Endothelial cell of umbilical vein (primary cell): ENCODE measurements at regions not wholly inside any gene's neighbourhood (a gene's known extent, or its start where the extent isn't known, plus 50 kb on each side); places are given as distances from the start of the nearest gene placed in this dataset.

ENCODE experiments used
- BruUV-seq: library from RNA; stranded (reverse); fragments of 400-500 nt; replicated peaks from 2 replicates; lab custom pipeline; 2021; lab: Mats Ljungman, UMichigan
- CTCF ChIA-PET: fragments of 300-600, 350-600 bp; sonication (Branson Sonifier 250); formaldehyde crosslinking; loops from one replicate; lab custom pipeline; 2021; ENCODE audit warnings: antibody characterized with exemption, inconsistent platforms; lab: Charles Lee
- POLR2A ChIA-PET: fragments of 300-600, 350-600 bp; sonication (Branson Sonifier 250); formaldehyde crosslinking; loops from one replicate; lab custom pipeline; 2021; ENCODE audit warnings: antibody characterized with exemption, inconsistent platforms; lab: Charles Lee
- DNase-seq: peaks from one replicate; pipeline ENCODE4 v3.0.0-alpha.2; 2011; ENCODE audit warnings: low read depth, low spot score
- FAIRE-seq: peaks from 2 replicates; lab custom pipeline; 2011; peaks lifted over from hg19 to GRCh38; lab: Jason Lieb, UNC
- H2AFZ ChIP-seq: 2 replicates; pipeline ENCODE4 v1.6.0; 2012; ENCODE audit warnings: low read depth, low read length, control low read depth, inconsistent platforms
- H3K27ac ChIP-seq: 2 replicates; pipeline ENCODE4 v1.5.1; 2011; ENCODE audit warnings: low read depth, mild to moderate bottlenecking, control low read depth, low read length, moderate library complexity; ENCODE audit not compliant: insufficient read depth
- H3K27me3 ChIP-seq, 2 experiments: 2 replicates each; pipeline versions ENCODE4 v1.6.0 to v1.6.1; 2011; ENCODE audit warnings: low read length in 2 of 2, mixed read lengths in 1 of 2; ENCODE audit not compliant: control insufficient read depth in 2 of 2, insufficient read depth in 2 of 2
- H3K36me3 ChIP-seq, 2 experiments: 2 replicates in 1 of 2; 3 replicates in 1 of 2; pipeline ENCODE4 v1.5.1; 2011; ENCODE audit warnings: low read length in 2 of 2, mild to moderate bottlenecking in 1 of 2, moderate library complexity in 1 of 2; ENCODE audit not compliant: control insufficient read depth in 2 of 2, insufficient read depth in 2 of 2; ENCODE audit errors: extremely low read depth in 1 of 2
- H3K4me1 ChIP-seq: 3 replicates; pipeline ENCODE4 v1.5.1; 2011; ENCODE audit warnings: mild to moderate bottlenecking, low read length; ENCODE audit not compliant: control insufficient read depth, insufficient read depth; ENCODE audit errors: extremely low read depth
- H3K4me2 ChIP-seq: 2 replicates; pipeline ENCODE4 v1.6.1; 2011; ENCODE audit warnings: low read length, control low read depth, mixed read lengths; ENCODE audit not compliant: insufficient read depth
- H3K4me3 ChIP-seq, 3 experiments: fragments of 200-600 bp in 1 of 3; sonication (generic), shearing (Covaris generic) in 1 of 3; replicated peaks in 1 of 3; 2 replicates each; pipeline ENCODE4 v1.5.1; 2011 to 2016; ENCODE audit warnings: control low read depth in 3 of 3, low read length in 3 of 3, mild to moderate bottlenecking in 2 of 3, inconsistent platforms in 1 of 3, low read depth in 1 of 3, moderate library complexity in 1 of 3; ENCODE audit not compliant: insufficient read depth in 1 of 3
- H3K79me2 ChIP-seq: 2 replicates; pipeline ENCODE4 v1.6.0; 2012; ENCODE audit warnings: low read length, inconsistent platforms; ENCODE audit not compliant: control insufficient read depth, insufficient read depth
- H3K9ac ChIP-seq: replicated peaks from 2 replicates; pipeline ENCODE3; 2011; ENCODE audit warnings: low read length, control low read depth; ENCODE audit not compliant: insufficient read depth; ENCODE audit errors: extremely low read depth
- H3K9me1 ChIP-seq: replicated peaks from 3 replicates; pipeline ENCODE4 v1.6.0; 2011; ENCODE audit warnings: mild to moderate bottlenecking, low read length; ENCODE audit not compliant: control insufficient read depth, insufficient read depth; ENCODE audit errors: extremely low read depth
- H3K9me3 ChIP-seq: replicated peaks from 2 replicates; pipeline ENCODE4 v1.5.1; 2012; ENCODE audit warnings: low read length, inconsistent platforms; ENCODE audit not compliant: control insufficient read depth, insufficient read depth
- H4K20me1 ChIP-seq: replicated peaks from 2 replicates; pipeline ENCODE3; 2011; ENCODE audit warnings: mild to moderate bottlenecking, low read length; ENCODE audit not compliant: control insufficient read depth, insufficient read depth; ENCODE audit errors: extremely low read depth
- EZH2 ChIP-seq: IDR thresholded peaks from 2 replicates; pipeline ENCODE4 v1.6.1; 2012; ENCODE audit warnings: borderline replicate concordance, low read depth, mild to moderate bottlenecking, moderate library complexity, low read length, inconsistent platforms; ENCODE audit not compliant: severe bottlenecking
- FOS ChIP-seq: IDR thresholded peaks from 2 replicates; pipeline ENCODE4 v1.6.1; 2011; ENCODE audit warnings: mild to moderate bottlenecking, low read length, moderate library complexity, borderline replicate concordance; ENCODE audit not compliant: insufficient read depth
- GATA2 ChIP-seq: IDR thresholded peaks from 2 replicates; pipeline ENCODE4 v1.7.0; 2011; ENCODE audit warnings: low read depth, mild to moderate bottlenecking, moderate library complexity, mixed read lengths, low read length; ENCODE audit not compliant: insufficient read length, insufficient read depth
- JUN ChIP-seq: IDR thresholded peaks from 2 replicates; pipeline ENCODE4 v1.6.1; 2011; ENCODE audit warnings: borderline replicate concordance, low read depth; ENCODE audit not compliant: insufficient read length, insufficient read depth
- MYC ChIP-seq: IDR thresholded peaks from one replicate; pipeline ENCODE4 v1.6.1; 2011; ENCODE audit warnings: mild to moderate bottlenecking, low read depth, low read length
- POLR2A ChIP-seq: IDR thresholded peaks from 2 replicates; pipeline ENCODE4 v1.6.1; 2012; ENCODE audit warnings: low read depth, mild to moderate bottlenecking, control low read depth, low read length
- POLR2AphosphoS5 ChIP-seq: IDR thresholded peaks from 2 replicates; pipeline ENCODE4 v1.6.1; 2012; ENCODE audit warnings: low read depth, mild to moderate bottlenecking, control low read depth, low read length, moderate library complexity; ENCODE audit not compliant: insufficient read depth
- dilution Hi-C: fragments of 300-500 bp; cut with MboI; formaldehyde crosslinking; loops from one replicate; pipeline ENCODE4 v1.15.0; 2019; ENCODE audit warnings: low sequenced_read_pairs; ENCODE audit not compliant: extremely low pct_ligation_motif_present
- intact Hi-C: fragments of 100-400 bp; cut with micrococcal nuclease; formaldehyde crosslinking; loops from one replicate; pipeline ENCODE4 v1.10.0; 2022
- TF ChIP-seq, protein P1 (sequence below): IDR thresholded peaks from 2 replicates; pipeline ENCODE4 v1.6.1; 2011; ENCODE audit not compliant: insufficient read depth, insufficient read length
- TF ChIP-seq, protein P2 (sequence below), 2 donors: IDR thresholded peaks; 1 replicate in 1 of 2; 2 replicates in 1 of 2; pipeline ENCODE4 v1.5.1; 2011; ENCODE audit warnings: low read length in 2 of 2, mild to moderate bottlenecking in 2 of 2, moderate library complexity in 2 of 2, control low read depth in 1 of 2, inconsistent platforms in 1 of 2, low read depth in 1 of 2; ENCODE audit not compliant: insufficient read depth in 1 of 2; ENCODE audit errors: extremely low read depth in 1 of 2

DNA sequence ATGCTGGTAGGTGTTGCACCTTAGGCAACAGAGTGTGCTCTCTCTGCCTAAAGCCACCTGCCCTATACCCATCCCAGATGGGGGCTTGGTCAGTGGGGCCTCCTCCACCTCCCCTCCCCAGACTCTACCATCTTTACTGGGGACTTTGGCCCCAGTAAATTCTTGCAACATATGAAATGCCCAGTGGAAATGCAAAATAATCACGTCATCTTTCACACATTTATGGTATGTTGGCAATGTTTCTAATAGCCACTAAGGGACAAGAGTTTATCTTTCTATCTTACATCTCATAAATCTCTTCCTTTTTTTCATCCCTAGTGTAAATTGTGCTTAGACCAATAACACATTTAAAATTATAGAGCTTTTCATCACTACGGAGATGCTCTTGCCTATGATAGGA, 103.0 kb upstream of the MAML3 start:
- H3K9ac ChIP-seq: peak overlapping the region; percentile 50
- H4K20me1 ChIP-seq: no peaks in the 10 kb centered on the region
- peak overlapping the region; percentile 91 for H3K27ac ChIP-seq
- H3K27me3 ChIP-seq: no peaks in the 10 kb centered on the region
- H3K9me1 ChIP-seq: no peaks in the 10 kb centered on the region
- no peak overlapping the region for H3K4me3 ChIP-seq
- H2AFZ ChIP-seq: no peak overlapping the region
- dilution Hi-C loops: no loop called here
- intact Hi-C loops: loop anchor here (1.0 to 2.0 kb wide), 2 partner anchors 20 to 69 kb away; no protein-coding TSS in a partner anchor
- TF ChIP-seq, protein P1, sequence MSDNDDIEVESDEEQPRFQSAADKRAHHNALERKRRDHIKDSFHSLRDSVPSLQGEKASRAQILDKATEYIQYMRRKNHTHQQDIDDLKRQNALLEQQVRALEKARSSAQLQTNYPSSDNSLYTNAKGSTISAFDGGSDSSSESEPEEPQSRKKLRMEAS: no peak
- TF ChIP-seq JUN: peak; percentile 42
- peaks cover 63% of the 10 kb centered on the region for H3K4me1 ChIP-seq
- no peaks in the 10 kb centered on the region for H3K79me2 ChIP-seq
- ChIA-PET POLR2A (interaction anchor here (1.5 kb wide), 1 partner anchor 11 kb away, joined by 6 read pairs; no protein-coding TSS in a partner anchor), CTCF (interaction anchor here (0.6 to 1.8 kb wide), 11 partner anchors 11 to 245 kb away, joined by 3 to 9 read pairs (median 5); no protein-coding TSS in a partner anchor)
- no TSS peak for BruUV-seq
- H3K4me2 ChIP-seq: peak overlapping the region; percentile 37
- H3K36me3 ChIP-seq: no peaks in the 10 kb centered on the region
- peak; percentile 52 for FAIRE-seq
- peak; percentile 31 for DNase-seq
- H3K9me3 ChIP-seq: no peaks in the 10 kb centered on the region

DNA sequence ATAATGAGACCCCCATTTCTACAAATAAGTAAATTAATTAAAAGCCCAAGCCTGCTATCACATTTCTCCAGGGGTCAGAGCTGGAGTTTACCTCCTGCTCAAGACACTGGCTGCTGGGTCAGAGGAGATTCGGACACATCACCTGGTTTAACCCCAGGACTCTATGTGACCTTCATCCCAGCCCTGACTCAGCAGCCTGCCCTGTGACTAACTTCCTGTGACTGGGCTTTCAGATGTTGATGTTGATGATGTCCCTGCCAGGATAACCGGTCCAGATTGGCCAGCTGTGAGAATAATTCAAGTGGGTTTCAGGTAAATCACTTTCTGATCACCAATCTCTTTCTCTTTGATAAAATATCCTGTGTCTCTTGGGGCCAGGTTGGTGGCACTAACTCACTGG, 102.4 kb upstream of the MAML3 start:
- intact Hi-C loops: loop anchor here (2.0 kb wide), 1 partner anchor 20 kb away; no protein-coding TSS in a partner anchor
- no peaks in the 10 kb centered on the region for H3K9me1 ChIP-seq
- H3K9ac ChIP-seq: peak overlapping the region; percentile 50
- FAIRE-seq (peak; percentile 84), DNase-seq (peak; percentile 73)
- H3K9me3 ChIP-seq: no peaks in the 10 kb centered on the region
- no peaks in the 10 kb centered on the region for H4K20me1 ChIP-seq
- dilution Hi-C loops: no loop called here
- no peak overlapping the region for H2AFZ ChIP-seq
- peak overlapping the region; percentile 91 for H3K27ac ChIP-seq
- no peaks in the 10 kb centered on the region for H3K36me3 ChIP-seq
- ChIA-PET CTCF (interaction anchor here (1.8 to 2.0 kb wide), 2 partner anchors 37 to 71 kb away, joined by 5 to 26 read pairs; no protein-coding TSS in a partner anchor), POLR2A (no interaction called here)
- no TSS peak for BruUV-seq
- peak; percentile 95 for TF ChIP-seq FOS
- peak; percentile 38 for TF ChIP-seq POLR2A
- TF ChIP-seq, protein P1: no peak
- no peak for TF ChIP-seq EZH2
- peak; percentile 76 for TF ChIP-seq JUN
- peak; percentile 78 for TF ChIP-seq GATA2
- no peak for TF ChIP-seq MYC
- TF ChIP-seq, protein P2, sequence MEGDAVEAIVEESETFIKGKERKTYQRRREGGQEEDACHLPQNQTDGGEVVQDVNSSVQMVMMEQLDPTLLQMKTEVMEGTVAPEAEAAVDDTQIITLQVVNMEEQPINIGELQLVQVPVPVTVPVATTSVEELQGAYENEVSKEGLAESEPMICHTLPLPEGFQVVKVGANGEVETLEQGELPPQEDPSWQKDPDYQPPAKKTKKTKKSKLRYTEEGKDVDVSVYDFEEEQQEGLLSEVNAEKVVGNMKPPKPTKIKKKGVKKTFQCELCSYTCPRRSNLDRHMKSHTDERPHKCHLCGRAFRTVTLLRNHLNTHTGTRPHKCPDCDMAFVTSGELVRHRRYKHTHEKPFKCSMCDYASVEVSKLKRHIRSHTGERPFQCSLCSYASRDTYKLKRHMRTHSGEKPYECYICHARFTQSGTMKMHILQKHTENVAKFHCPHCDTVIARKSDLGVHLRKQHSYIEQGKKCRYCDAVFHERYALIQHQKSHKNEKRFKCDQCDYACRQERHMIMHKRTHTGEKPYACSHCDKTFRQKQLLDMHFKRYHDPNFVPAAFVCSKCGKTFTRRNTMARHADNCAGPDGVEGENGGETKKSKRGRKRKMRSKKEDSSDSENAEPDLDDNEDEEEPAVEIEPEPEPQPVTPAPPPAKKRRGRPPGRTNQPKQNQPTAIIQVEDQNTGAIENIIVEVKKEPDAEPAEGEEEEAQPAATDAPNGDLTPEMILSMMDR (IDR thresholded peaks at IDR 0.05; ENCODE audit: extremely low read depth in 1 of 2, insufficient read depth in 1 of 2, low read depth in 1 of 2, low read length in 2 of 2): no peak
- TF ChIP-seq POLR2AphosphoS5: peak; percentile 86
- no peaks in the 10 kb centered on the region for H3K27me3 ChIP-seq
- no peak overlapping the region for H3K4me3 ChIP-seq
- peaks cover 68% of the 10 kb centered on the region for H3K4me1 ChIP-seq
- H3K79me2 ChIP-seq: no peaks in the 10 kb centered on the region
- H3K4me2 ChIP-seq: peak overlapping the region; percentile 37
